HG03469 (cell line): ENCODE measurements at regions not wholly inside any gene's neighbourhood (a gene's known extent, or its start where the extent isn't known, plus 50 kb on each side); places are given as distances from the start of the nearest gene placed in this dataset.

Source experiments
- ATAC-seq: cut with Tn5 transposase; IDR thresholded peaks from one replicate; pipeline ENCODE4 v1.9.1; 2021; ENCODE audit warnings: mild to moderate bottlenecking, moderate library complexity, moderate number of reproducible peaks; ENCODE audit not compliant: unreplicated experiment

GRCh38 chr13:74045583-74045982, 88.6 kb downstream of the KLF12 start:
- ATAC-seq: no peak

GRCh38 chr13:74043237-74043636, 91.0 kb downstream of the KLF12 start:
- ATAC-seq: no peak

DNA sequence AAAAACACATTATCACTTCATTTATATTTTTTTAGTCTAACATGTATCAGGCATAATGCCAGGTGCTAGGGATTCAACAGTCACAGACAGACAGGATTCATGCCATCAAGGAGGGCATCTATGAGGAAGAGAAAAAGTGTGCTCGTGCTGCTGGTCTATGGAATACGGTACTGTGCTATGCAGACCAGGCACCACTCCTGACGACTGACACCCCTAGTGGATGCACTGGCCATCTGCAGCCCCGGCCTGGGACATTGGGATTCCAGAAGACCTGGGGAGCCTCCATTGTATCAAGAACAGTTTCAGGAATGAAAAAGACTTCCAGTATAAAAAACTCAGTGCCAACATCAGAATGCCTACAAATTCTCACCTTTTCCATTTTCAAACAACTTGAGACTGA, 94.0 kb downstream of the KLF12 start:
- peak; percentile 87 for ATAC-seq

GRCh38 chr13:74039667-74040066, 94.5 kb downstream of the KLF12 start:
- no peak for ATAC-seq

DNA sequence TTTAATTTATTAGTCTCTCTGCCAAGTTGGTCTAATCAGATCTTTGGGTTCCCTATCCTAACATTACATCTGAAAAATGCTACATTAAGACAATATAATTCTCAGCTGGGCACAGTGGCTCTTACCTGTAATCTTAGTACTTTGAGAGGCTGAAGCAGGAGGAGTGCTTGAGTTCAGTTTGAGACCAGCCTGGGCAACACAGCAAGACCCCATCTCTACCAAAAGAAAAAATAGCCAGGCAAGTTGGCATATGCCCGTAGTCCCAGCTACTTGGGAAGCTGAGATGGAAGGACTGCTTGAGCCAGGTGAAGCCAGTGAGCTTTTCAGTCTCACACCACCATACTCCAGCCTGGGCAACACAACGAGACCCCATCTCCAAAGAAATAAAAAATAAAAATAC, 95.0 kb downstream of the KLF12 start:
- ATAC-seq: no peak

DNA sequence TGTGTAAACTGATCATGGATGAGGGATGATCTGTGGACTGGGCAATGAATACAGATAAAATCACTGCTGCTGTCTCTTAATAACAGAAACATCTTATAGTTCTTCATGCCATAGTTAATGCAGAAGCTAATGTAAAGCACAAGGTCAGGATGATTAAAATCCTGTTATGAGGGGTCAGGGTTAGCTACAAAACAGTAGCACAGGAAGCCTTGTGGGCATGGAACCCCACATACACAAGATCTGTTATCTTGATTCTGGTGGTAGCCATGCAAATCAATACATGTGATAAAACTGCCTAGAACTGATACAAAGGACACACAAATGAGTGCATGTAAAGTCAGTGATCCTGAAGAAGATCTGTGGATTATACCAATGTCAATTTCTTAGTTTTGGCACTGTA, 96.4 kb downstream of the KLF12 start:
- ATAC-seq: no peak

GRCh38 chr13:74036373-74036772, 97.8 kb downstream of the KLF12 start:
- no peak for ATAC-seq

DNA sequence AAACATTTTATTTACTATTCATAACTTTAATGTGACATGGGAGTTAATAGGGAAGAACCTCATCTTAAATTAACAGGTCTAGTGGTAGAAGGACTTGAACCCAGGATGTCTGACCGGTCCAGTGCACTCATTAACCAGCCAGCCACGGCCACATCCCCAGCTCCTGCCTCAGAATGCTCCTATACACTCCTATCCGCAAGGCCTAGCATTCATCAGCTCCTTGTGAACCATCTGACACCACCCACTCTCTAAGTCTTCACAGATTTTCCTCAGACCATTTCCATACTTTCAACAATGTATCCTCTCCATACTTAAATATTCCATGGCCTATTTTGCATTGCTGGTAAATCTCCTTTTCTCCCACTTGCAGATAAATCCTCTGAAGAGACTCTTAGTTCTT, 98.3 kb downstream of the KLF12 start:
- ATAC-seq: no peak

GRCh38 chr13:74032325-74032724, 101.9 kb downstream of the KLF12 start:
- no peak for ATAC-seq

DNA sequence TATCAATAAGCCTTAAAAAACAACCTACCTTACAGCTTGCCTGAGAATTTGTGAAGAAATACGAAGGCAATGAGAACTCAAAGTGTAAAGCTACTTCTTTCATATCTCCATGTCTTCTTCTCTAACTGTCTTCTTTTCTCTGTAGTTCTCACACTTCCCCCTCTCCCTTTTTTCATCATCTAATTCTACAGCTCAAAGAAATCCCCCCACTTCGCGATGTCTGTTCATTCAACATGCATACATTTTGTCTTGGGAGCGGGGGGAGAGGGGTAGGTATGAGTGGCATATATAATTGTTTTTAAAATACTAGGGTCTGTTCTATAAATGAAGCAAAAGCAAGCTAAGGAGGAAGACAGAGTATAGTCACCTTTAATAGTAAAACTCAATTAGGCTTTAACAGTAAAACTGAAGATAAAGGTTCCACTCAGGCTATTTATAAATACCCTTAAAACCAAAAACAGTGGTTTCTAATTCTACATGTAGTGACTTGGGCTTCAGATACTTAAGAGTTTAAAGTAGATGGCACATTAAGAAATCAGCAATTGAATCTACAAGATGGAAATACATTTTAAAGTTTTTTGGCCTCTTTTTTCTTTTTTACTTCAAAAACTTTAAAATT, 106.9 kb downstream of the KLF12 start:
- peak; percentile 23 for ATAC-seq

GRCh38 chr13:74026753-74027152, 107.5 kb downstream of the KLF12 start:
- peak; percentile 87 for ATAC-seq

DNA sequence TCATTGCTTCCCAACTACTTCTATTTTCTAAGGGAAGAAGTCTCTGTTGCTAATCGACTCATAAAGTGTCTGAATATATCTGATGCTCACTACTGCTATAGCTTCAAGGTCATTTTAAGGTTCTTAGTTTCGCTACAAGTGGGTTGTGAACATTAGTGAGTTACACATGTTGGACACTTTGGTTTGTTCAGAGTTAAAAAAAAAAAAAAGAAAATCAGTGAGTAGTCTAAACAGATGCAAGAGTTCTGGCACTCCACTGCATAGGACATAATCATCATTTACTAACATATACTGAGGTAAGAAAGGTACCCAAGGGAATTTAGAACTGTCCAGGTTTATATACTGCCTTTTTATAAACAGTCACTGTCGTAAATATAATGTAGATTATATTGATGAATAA, 108.8 kb downstream of the KLF12 start:
- no peak for ATAC-seq

DNA sequence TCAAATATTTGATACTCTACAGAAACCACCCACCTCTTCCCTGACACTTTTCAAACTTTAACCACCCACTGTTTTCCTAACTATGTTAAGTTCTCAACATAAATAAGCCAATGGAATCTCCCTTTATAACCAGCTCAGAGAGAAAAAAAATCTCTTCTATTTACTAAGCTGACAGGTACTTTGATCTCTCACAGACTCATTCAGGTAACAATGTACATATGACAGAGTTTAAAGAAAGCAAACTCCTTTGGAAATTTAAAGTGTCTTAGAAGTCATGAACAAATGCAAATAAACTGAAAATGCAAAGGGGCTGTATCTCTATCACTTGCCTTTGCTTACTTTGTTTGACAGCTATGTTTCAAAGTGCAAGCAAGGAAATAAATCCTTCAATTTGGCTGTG, 109.3 kb downstream of the KLF12 start:
- no peak for ATAC-seq

GRCh38 chr13:74024314-74024713, 109.9 kb downstream of the KLF12 start:
- ATAC-seq: no peak

GRCh38 chr13:74023484-74023883, 110.7 kb downstream of the KLF12 start:
- no peak for ATAC-seq

DNA sequence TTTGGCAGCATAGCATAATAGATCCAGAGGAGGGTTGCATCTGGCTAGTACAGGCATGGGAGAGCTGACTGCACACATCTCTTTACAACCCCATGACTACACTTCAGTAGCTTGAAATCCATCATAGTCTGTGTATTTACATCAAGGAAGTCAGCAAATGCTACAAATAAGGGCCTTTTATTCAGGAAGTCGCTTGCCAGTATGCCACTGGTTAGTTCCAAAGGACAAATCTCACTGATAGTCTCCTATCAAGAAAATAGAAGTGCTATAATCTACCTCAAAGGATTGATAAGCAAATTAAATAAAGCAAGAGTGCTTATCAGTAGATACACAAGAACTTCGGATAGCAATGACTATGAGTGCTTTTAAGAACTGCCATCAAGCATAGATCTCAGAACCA, 112.7 kb downstream of the KLF12 start:
- ATAC-seq: no peak

DNA sequence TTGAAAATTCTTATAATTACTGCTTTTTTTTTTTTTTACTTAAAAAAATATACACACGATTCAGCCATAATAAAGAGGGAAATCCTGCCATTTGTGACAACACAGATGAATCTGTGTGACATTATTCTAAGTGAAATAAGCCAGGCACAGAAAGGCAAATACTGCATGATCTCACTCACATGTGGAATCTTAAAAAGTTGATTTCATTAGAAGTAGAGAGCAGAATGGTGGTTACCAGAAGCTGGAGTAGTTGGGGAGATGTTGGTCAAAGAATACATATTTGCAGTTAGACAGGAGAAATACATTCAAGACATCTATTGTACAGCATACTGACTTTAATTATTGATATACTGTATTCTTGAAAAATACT, 116.2 kb downstream of the KLF12 start:
- no peak for ATAC-seq

- peak; percentile 51 for ATAC-seq
Observed at GRCh38 chr13:74017301-74018061, 116.7 kb downstream of the KLF12 start.

DNA sequence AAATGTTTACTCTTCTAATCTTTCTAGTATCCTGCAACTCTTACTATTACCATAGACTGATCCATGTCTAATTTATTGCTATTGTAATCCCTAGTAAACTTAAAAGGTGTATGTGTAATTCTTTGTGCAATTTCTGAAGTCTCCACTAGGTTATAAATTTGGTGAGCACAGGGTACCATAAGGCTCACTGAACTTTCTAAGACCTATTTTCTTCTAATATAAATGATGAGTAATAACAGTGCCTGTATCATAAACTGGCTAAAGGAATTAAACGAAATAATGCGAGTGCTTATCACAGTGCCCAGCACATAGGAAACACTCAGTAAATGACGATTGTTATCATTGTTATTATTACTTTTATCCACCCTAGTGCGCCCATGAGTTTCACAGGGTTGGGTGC, 119.1 kb downstream of the KLF12 start:
- ATAC-seq: peak; percentile 49

DNA sequence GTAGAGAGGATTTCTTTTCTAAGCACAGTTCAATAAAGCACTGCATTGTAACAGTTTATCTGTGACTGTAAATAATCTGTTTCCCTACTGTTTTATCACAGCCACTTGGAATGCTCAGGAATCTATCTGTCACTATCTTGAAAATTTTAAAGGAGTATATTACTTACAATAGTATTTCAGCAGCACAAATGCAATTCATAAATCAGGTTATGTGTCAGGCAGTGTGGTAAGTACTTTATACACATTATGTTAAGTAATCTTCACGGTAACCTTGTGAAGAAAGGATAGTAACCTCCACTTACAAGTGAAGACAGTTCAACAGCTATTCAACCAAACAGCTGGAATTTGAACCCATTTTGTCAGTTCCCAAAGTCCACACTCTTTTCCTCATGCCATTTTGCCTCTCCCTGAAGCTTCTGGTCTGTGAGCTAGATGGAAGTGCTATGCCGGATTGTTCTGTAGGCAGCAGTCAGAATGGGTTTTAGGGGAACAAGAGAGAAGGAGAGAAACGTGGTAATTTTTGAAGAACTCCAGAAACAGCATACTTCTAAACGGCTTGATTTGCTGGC, 125.0 kb downstream of the KLF12 start:
- no peak for ATAC-seq

DNA sequence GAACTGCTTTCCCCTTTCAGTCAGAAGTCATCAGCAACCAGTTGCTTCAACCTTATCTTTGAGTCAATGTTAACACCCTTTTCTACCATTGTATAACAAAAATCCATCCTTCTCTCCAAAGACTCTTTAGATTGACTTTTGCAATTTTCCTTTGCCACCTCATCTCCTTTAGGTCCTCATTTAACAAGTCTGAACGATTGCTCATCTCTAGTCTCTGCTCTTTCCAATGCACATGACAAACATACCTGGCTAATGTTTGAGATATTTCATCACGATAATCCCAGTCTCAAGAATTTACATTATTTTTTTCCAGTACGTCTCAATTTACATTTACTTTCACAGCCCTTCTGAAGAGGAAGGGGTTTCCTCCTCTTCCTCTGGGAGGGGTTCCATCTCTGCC, 127.5 kb downstream of the KLF12 start:
- no peak for ATAC-seq
